GM08714 (cell line): ENCODE measurements at regions not wholly inside any gene's neighbourhood (a gene's known extent, or its start where the extent isn't known, plus 50 kb on each side); places are given as distances from the start of the nearest gene placed in this dataset.

Source experiments
- H3K4me3 ChIP-seq: fragments of 200-500 bp; sonication (Bioruptor generic); 2 replicates; pipeline ENCODE4 v1.5.1; 2014; ENCODE audit warnings: mild to moderate bottlenecking, low read length, inconsistent platforms
- ZNF274 ChIP-seq: IDR thresholded peaks from 2 replicates; pipeline ENCODE4 v1.6.1; 2012; ENCODE audit warnings: mild to moderate bottlenecking, low read depth, low read length

DNA sequence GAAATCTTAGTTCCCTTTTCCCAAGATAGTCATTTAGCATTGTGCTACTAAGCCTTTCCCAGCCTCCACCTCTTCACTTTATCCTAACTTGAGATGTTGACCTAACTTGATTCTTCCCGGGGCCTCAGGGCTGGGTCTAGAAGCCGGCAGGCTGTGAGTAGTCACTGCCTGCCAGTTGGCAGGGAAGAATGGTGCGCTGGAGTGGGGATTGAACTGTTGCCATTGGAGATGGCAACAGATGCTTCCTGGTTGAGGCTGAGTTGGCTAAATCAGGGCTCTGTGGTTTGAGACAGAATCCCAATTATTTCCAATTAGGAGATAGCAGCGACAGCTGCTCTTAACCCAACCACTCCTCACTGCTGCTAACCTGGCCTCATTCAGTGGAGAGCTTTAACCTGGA, 343.1 kb downstream of the BRINP1 start:
- H3K4me3 ChIP-seq = no peak overlapping the region
- no peak for TF ChIP-seq ZNF274

DNA sequence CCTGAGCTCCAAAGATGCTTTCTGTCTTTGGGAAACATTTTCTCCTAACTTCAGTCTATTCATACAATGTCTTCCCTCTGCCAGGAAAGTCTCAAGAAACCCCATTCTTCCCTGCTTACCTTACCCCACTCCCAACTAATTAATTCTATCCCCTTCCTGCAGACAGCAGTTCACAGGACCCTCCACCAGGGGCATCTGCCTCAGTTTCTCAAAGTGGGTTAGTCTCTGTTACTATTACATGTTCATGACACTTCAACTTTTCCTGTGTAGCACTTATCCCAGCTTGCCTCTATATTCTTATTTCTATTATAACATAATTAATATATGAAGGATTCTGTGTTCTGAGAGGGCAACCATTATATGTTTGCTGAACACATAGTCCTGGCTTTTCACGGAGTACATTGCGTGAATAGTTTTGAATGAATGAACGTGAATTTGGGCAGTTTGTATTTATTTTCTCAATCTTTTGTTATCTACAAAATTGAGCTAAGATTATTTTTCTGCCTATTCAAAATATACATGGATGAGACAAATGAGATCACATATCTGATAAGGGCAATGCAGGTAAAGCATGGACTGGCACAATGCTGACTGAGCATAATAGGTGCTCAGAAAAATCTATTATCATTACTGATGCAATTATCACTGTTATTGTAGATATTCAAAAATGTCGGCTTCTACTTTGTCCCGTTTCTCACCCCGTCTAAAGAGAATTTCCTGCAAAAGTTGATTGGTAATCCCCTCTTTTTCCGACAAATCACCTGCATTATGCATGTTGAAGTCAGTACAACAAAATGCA, 341.1 kb downstream of the BRINP1 start:
- H3K4me3 ChIP-seq = no peak overlapping the region
- TF ChIP-seq ZNF274 = no peak

DNA sequence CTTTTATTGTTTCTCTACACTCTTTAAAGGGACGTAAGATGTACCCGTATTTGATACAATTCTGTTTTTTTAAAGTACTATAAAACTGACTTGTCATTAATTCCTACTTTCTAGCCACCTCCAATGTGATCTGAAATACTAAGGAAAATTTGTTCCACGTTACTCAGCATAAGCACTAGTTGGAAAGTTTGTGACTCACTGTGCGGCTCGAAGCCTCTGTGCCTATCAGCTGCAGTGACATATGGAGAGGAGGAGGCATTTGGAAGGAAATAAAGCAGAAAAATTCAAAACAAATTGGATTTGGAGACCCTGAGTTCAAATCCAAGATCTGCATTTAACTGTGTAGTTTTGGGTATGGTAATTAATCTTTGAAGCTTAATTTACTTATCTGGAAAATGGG, 339.3 kb downstream of the BRINP1 start:
- no peak overlapping the region for H3K4me3 ChIP-seq
- TF ChIP-seq ZNF274 = no peak

DNA sequence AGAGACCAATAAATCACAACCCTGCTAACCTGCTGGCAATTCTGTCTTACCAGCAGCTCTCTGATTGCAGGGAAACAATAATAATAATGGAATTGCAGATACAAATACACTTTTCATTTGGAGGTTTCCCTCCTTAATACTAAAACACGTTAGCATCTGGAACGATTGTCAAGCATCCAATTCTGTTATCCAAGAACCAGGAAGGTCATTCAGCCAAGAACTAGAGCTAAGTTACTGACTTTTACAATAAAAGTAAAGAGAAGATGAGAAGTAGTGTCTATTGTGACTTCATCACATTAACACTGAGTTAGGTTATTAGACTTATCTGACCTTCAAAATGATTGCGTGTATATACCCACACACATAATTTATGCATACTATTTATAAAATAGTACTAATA, 335.6 kb downstream of the BRINP1 start:
- no peak for TF ChIP-seq ZNF274
- H3K4me3 ChIP-seq = no peak overlapping the region

DNA sequence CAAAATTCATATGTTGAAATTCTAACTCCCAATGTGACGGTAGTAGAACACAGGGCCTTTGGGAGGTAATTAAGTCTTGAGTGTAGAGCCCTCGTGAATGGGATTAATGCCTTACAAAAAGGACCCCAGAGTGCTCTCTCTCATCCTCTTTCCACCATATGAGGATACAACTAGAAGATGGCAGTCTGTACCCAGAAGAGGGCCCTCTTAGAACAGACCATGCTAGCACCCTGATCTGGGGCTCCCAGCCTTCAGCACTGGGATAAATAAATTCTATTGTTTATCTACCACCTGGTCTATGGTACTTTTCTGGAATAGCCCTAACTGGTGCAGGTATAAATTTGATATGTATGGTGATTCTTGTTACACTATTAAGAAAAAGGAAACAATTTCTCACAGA, 332.3 kb downstream of the BRINP1 start:
- TF ChIP-seq ZNF274 = no peak

DNA sequence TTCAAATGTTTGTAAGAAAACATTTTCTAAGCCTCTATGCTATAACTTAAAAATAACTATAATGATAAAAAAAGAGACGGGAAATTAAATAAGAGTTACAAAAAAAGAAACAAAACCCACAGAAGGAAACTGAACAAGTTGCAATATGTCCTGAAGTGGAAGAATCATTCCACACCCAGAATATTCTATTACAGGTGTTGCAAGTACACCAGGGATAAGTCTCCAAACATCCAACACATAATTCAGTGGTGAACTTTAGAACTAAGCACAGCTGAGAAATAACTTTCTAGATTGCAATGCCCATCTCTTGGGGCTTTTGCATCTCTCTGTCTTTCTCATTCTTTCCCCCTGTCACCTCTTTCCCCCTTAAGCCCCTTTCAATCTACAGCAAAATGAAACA, 325.2 kb downstream of the BRINP1 start:
- no peak overlapping the region for H3K4me3 ChIP-seq
- TF ChIP-seq ZNF274 = no peak

More for the DNA sequence above, 332.3 kb downstream of the BRINP1 start:
- no peak overlapping the region for H3K4me3 ChIP-seq

DNA sequence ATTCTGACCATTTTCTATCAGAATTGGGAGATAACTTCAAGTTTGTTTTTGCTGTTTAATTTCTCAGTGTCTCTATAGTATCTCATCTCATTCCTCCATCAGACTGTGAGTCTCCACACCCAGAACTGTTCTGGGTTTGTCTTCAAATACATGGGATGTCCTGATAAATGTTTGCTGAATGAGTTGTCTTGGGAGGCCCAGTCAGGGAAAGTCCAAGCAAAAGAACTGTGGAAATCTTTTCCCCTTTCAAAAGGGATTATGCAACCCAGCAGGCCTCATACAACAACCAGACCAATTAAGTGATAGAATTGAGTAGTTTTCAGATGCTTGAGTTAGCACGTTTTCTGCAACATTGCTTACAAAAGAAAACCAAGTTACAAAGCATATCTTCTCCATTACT, 324.4 kb downstream of the BRINP1 start:
- no peak overlapping the region for H3K4me3 ChIP-seq
- TF ChIP-seq ZNF274 = no peak

DNA sequence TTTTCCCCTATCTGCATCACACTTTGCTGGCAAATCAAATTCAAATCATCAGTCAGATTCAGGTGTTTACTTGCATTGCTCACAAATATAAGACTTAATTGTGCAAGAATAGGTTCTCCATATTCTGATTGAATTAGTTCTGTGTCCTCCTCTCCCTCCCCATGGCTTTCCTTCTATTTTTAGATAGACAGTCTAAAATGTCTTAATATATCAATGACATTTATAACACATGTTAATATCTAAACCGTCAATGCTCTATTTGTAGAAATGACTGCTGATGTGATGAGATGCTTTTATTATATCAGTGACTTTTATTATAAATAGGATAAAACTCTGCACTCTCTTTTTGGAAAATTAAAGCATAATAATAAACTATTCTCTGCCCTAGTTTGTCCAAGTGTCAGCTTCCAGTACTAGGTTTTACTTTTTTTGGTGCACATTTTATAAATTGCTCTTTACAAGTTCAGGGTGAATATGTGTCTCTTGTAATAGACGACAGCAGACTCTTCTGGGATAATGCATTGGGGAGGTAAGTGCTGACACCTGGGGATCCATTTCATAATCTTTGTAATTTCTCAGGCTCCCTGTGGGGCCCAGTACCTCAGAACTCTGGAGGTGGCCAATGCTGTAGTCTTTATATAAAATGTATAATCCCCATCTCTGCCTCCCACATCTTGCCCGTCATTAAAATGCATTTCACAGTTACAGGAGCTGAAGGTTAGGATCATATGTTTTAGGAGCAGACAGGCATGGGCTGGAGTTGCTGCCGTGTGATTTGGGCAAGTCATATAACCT, 321.5 kb downstream of the BRINP1 start:
- no peak overlapping the region for H3K4me3 ChIP-seq

DNA sequence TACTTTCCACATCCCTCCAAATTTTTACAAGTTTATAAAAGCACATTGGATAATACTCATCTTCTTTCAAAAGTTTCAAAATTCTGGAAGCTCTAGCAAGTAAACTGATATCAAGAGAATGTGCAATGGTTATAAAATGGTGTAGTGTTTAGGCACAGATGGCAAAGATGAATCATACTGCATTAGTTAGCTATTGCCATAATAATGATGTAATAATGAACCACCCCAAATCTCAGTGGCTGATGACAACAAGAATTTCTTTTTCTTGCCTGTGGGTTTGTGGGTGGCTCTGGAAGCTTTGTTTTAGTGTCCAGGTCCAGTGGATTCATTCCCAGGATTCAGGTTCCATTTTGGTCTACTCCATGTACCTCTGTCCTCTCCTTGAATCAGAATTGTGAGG, 319.0 kb downstream of the BRINP1 start:
- H3K4me3 ChIP-seq = no peak overlapping the region

More for the DNA sequence above, 321.5 kb downstream of the BRINP1 start:
- no peak for TF ChIP-seq ZNF274

DNA sequence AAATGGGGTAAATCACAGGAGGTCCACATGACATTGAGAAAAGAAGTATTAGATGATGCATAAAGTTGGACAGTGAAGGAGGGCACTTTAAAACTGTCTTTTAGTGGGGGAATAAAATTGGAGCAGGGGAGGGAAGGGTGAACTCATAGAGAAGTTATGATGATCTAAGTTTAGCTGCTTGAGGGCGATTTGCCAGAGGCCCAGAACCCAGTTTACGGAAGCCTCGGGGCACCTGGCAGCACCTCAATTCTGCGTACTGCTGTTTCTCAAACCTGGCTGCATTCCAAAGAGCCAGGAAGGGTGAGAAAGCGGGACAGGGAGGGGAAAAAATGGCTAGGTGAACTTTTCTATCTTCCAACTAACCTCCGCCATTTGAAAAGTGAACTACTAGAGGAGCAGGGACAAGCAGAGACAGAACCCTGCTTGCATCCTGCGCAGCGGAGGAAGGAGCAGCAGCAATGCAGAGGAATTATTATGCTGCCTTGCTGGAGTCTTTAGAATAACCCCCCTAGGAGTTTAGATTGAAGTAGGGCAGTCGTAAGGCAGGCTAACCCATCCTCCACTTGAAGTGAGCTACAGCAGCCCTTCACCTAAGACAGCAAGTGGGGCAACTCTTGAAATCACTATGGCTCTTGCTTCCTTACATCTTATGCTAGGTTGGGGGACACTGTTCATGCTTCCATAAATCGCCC, 316.8 kb downstream of the BRINP1 start:
- no peak for TF ChIP-seq ZNF274
- H3K4me3 ChIP-seq = no peak overlapping the region

More for the DNA sequence above, 319.0 kb downstream of the BRINP1 start:
- no peak for TF ChIP-seq ZNF274

DNA sequence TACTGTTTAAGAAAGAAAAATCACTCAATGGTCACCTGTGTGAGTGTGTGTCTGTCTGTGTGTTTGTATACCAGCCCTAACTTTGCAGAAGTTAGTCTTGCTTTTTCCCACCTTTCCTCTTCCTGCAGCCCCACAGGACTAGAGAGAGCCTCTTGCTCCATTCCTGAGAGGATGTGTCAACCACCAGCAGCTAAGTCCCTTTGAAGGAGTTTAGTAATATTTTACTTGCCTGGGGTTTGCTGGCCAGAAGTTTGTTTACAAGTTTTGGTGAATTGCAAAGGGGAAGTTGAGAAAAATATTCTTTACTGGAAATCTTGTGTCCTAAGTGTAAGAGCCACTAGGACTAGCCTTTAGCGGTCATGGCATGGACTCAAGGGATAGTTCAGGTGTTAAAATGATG, 316.2 kb downstream of the BRINP1 start:
- TF ChIP-seq ZNF274 = no peak
- no peak overlapping the region for H3K4me3 ChIP-seq

DNA sequence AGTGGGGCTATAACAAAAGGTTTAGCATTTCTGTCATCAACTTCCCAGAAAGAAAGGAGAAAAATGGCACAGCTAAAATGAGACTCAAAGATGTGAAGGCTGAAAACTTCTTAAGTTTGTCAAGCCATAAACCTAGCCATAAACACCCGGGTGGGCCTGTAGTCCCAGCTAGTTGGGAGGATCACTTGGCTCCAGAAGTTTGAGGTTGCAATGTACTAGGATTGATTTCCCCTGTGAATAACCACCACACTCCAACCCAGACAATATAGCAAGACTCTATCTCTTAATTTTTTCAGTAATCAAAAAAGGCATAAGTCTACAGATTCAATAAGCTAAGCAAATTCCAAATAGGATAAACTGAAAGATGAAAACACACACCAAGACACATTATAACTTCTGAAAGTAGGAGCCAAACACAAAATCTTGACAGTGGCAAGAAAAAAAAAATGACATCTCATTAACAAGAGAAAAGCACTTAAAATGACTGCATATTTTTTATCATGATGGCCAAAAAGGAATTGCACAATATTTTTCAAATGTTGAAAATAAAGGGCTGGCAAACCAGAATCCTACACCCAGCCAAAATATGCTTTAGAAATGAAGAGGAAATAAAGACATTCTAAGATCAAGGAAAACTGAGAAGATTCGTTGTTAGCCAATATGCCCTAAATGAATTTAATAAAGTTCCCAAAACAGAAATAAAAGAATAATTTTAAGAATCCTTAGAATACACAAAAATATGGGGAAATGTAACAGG, 308.4 kb downstream of the BRINP1 start:
- no peak for TF ChIP-seq ZNF274
- no peak overlapping the region for H3K4me3 ChIP-seq

DNA sequence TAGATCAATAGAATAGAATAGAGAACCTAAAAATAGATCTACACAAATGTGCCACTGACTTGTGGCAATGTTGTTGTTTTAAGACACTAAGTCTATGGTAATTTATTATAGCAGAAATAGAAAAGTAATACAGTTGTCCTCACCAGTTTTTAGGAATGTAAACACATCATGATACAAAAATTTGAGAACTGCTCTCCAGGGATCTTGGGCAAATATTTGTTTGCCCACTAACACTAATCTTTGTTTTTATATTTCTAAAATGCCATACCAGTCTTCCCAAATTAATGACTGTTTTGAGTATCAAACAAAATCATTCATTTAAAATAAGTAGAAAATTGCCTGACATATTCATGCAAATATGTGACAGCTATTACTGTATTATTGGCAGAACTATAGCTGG, 297.6 kb downstream of the BRINP1 start:
- no peak for TF ChIP-seq ZNF274
- no peak overlapping the region for H3K4me3 ChIP-seq

DNA sequence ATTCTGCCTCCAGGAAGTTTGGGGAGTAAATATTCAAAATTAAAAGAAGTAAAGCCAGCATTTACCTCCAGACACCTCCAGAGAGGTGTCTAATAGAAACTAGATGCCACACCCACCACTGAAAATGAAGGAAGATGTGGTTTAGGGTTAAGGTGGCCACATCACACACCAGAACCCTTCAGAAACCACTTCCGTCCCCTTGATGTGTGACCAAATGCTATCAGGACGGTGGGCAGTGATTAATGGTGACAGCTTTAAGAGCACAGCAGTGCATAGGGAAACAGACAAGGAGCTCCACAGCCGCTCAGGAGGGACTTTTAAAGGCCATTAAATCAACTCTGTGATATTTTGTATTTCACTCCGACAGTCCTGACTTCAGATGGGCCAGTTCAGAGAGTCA, 295.2 kb downstream of the BRINP1 start:
- no peak for TF ChIP-seq ZNF274
- no peak overlapping the region for H3K4me3 ChIP-seq

DNA sequence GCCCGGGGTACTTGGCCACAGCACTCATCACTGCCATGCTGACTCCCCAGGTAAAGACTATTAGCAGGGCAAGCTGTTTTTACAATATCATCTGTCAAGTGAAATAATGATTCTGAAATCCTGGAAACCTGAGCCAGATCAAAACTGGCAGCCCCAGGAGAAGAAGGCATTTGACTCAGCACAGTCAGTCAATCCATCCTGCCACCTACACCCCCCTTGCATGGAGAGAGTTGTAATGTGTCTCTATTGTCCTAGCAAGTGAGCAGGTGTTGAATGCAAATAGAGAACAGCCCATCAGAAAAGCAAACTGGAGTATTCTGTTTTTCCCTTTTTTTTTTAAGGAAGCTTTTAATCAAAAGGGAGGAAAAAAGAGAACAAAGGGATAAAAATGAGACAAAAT, 291.2 kb downstream of the BRINP1 start:
- H3K4me3 ChIP-seq = no peak overlapping the region
- no peak for TF ChIP-seq ZNF274
